Upper lobe of left lung (tissue), 4 donors: ENCODE measurements at regions not wholly inside any gene's neighbourhood (a gene's known extent, or its start where the extent isn't known, plus 50 kb on each side); places are given as distances from the start of the nearest gene placed in this dataset.

ENCODE experiments used
- CTCF ChIP-seq, 6 experiments: fragments of 450-650 bp in 4 of 6; fragments of 200-600 bp in 2 of 6; sonication (generic) in 2 of 6; IDR thresholded peaks; one replicate each; pipeline ENCODE4 v1.5.1; 2016 to 2019; ENCODE audit warnings: antibody characterized with exemption in 6 of 6
- EP300 ChIP-seq, 4 donors: sonication (generic); formaldehyde crosslinking; IDR thresholded peaks; one replicate each; pipeline ENCODE4 v1.5.1; 2017; ENCODE audit warnings: antibody characterized with exemption in 4 of 4, control low read depth in 2 of 4

GRCh38 chr9:110142253-110142652, 65.7 kb downstream of the C9orf152 start:
- no peak for TF ChIP-seq CTCF (IDR thresholded peaks at IDR 0.05)
- no peak for TF ChIP-seq EP300 (IDR thresholded peaks at IDR 0.05)
